Keratinocyte (primary cell): ENCODE measurements at regions not wholly inside any gene's neighbourhood (a gene's known extent, or its start where the extent isn't known, plus 50 kb on each side); places are given as distances from the start of the nearest gene placed in this dataset.

Experiments
- CTCF ChIP-seq, 3 experiments: IDR thresholded peaks in 1 of 3; conservative IDR thresholded peaks in 1 of 3; optimal IDR thresholded peaks in 1 of 3; 2 replicates in 2 of 3; 3 replicates in 1 of 3; pipeline versions ENCODE3 to v1.5.1; 2011; ENCODE audit warnings: low read length in 3 of 3, mild to moderate bottlenecking in 3 of 3, moderate library complexity in 2 of 3, control low read depth in 1 of 3, inconsistent platforms in 1 of 3; ENCODE audit not compliant: insufficient read depth in 2 of 3; ENCODE audit errors: extremely low read depth in 1 of 3
- EZH2 ChIP-seq: IDR thresholded peaks from one replicate; pipeline ENCODE4 v1.6.1; 2012; ENCODE audit warnings: inconsistent platforms, mild to moderate bottlenecking, low read length, moderate library complexity

- TF ChIP-seq EZH2 (no peak), CTCF (optimal IDR thresholded peaks at IDR 0.05 in 1 of 3, IDR thresholded peaks at IDR 0.05 in 1 of 3, conservative IDR thresholded peaks at IDR 0.05 in 1 of 3; ENCODE audit: extremely low read depth in 1 of 3, insufficient read depth in 2 of 3, low read length in 3 of 3) (no peak)
Observed at GRCh38 chr4:188737251-188738002, 598.2 kb downstream of the TRIML1 start.
